SU-DHL-6 (cell line): ENCODE measurements at regions not wholly inside any gene's neighbourhood (a gene's known extent, or its start where the extent isn't known, plus 50 kb on each side); places are given as distances from the start of the nearest gene placed in this dataset.

ENCODE experiments used
- H2AFZ ChIP-seq: fragments of 200-600 bp; sonication (generic); 2 replicates; pipeline ENCODE4 v1.6.1; 2014; ENCODE audit warnings: low read depth, mild to moderate bottlenecking, moderate library complexity, mixed read lengths, antibody characterized with exemption, low read length; ENCODE audit not compliant: severe bottlenecking
- H3F3A ChIP-seq: fragments of 200-600 bp; shearing (Covaris generic); 2 replicates; pipeline ENCODE4 v1.6.0; 2016; ENCODE audit warnings: antibody characterized with exemption, mild to moderate bottlenecking; ENCODE audit not compliant: insufficient read depth
- H3K27ac ChIP-seq: fragments of 200-600 bp; sonication (generic); 2 replicates; pipeline ENCODE4 v1.5.1; 2016; ENCODE audit warnings: low read depth, mild to moderate bottlenecking, low read length, moderate library complexity, mixed read lengths
- H3K27me3 ChIP-seq: fragments of 200-600 bp; sonication (generic), shearing (Covaris generic); 2 replicates; pipeline ENCODE4 v1.6.0; 2014; ENCODE audit warnings: mild to moderate bottlenecking, low read length
- H3K36me3 ChIP-seq: fragments of 200-600 bp; sonication (generic); 2 replicates; pipeline ENCODE4 v1.6.1; 2014; ENCODE audit warnings: mild to moderate bottlenecking, low read length, mixed read lengths
- H3K4me2 ChIP-seq: fragments of 300-600, 200-600 bp; shearing (Covaris generic), sonication (generic); 2 replicates; pipeline ENCODE4 v1.6.0; 2014; ENCODE audit warnings: low read length, low read depth, mild to moderate bottlenecking; ENCODE audit not compliant: poor library complexity, severe bottlenecking
- H3K4me3 ChIP-seq: fragments of 200-600 bp; sonication (generic); 2 replicates; pipeline ENCODE4 v1.5.1; 2014; ENCODE audit warnings: antibody characterized with exemption, low read length, mild to moderate bottlenecking, mixed read lengths; ENCODE audit not compliant: insufficient read depth, poor library complexity, severe bottlenecking
- H3K79me2 ChIP-seq: fragments of 200-600 bp; sonication (generic); 2 replicates; pipeline ENCODE4 v1.6.1; 2014; ENCODE audit warnings: mild to moderate bottlenecking, low read length, moderate library complexity; ENCODE audit not compliant: insufficient read depth
- H3K9ac ChIP-seq: fragments of 200-600 bp; sonication (generic); 2 replicates; pipeline ENCODE4 v1.7.0; 2014; ENCODE audit warnings: mild to moderate bottlenecking, low read length
- H3K9me2 ChIP-seq: fragments of 200-600 bp; sonication (generic); replicated peaks from 2 replicates; pipeline ENCODE4 v1.6.1; 2014; ENCODE audit warnings: low read length; ENCODE audit not compliant: insufficient read depth
- H3K9me3 ChIP-seq: fragments of 200-600 bp; sonication (generic); 2 replicates; pipeline ENCODE4 v1.6.1; 2014; ENCODE audit warnings: low read length, mixed read lengths; ENCODE audit not compliant: insufficient read depth
- H4K20me1 ChIP-seq: fragments of 200-600 bp; sonication (generic); 2 replicates; pipeline ENCODE4 v1.6.1; 2014; ENCODE audit warnings: low read depth, mild to moderate bottlenecking, antibody characterized with exemption, low read length, moderate library complexity, mixed read lengths
- EZH2phosphoT487 ChIP-seq: fragments of 200-600 bp; sonication (generic), shearing (Covaris generic); conservative IDR thresholded peaks from 2 replicates; pipeline ENCODE4 v1.6.1; 2018; ENCODE audit warnings: mild to moderate bottlenecking, antibody characterized with exemption, low read length, moderate library complexity, mixed read lengths
- TF ChIP-seq, protein P1 (sequence below): fragments of 200-600 bp; sonication (generic); IDR thresholded peaks from one replicate; pipeline ENCODE4 v1.5.1; 2017; ENCODE audit warnings: antibody characterized with exemption, mild to moderate bottlenecking, low read length, moderate library complexity; ENCODE audit not compliant: insufficient read depth, poor library complexity, severe bottlenecking

DNA sequence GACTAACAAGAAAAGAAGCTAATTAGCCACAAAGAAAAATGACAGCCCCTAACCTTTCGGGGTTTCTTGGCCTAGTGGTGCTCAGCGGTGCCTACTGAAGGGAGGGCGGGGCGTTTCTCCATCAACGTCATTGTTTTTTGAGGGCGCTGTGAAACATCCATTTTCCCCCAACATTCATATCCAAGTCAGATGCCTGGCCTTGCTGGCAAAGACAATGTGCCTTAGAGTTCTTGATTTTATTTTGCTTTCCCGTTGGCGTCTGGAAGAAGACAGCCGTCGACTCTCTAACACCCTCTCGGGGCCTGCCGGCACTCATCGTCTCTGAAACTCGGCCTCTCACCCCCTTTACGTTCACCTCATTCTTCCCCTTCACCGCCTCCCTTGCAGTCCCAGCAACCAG, 154.5 kb downstream of the PHETA1 start:
- peaks cover 34% of the 10 kb centered on the region for H3K79me2 ChIP-seq
- H3K36me3 ChIP-seq: peaks cover 36% of the 10 kb centered on the region
- no peaks in the 10 kb centered on the region for H3K9me2 ChIP-seq
- H3F3A ChIP-seq: peaks cover 16% of the 10 kb centered on the region
- no peaks in the 10 kb centered on the region for H3K9me3 ChIP-seq
- no peak overlapping the region for H2AFZ ChIP-seq
- no peak overlapping the region for H3K9ac ChIP-seq
- H3K27me3 ChIP-seq: no peaks in the 10 kb centered on the region
- H4K20me1 ChIP-seq: no peaks in the 10 kb centered on the region; the same call in 1 of the 2 replicates
- H3K27ac ChIP-seq: no peak overlapping the region
- TF ChIP-seq EZH2phosphoT487: no peak
- TF ChIP-seq, protein P1, sequence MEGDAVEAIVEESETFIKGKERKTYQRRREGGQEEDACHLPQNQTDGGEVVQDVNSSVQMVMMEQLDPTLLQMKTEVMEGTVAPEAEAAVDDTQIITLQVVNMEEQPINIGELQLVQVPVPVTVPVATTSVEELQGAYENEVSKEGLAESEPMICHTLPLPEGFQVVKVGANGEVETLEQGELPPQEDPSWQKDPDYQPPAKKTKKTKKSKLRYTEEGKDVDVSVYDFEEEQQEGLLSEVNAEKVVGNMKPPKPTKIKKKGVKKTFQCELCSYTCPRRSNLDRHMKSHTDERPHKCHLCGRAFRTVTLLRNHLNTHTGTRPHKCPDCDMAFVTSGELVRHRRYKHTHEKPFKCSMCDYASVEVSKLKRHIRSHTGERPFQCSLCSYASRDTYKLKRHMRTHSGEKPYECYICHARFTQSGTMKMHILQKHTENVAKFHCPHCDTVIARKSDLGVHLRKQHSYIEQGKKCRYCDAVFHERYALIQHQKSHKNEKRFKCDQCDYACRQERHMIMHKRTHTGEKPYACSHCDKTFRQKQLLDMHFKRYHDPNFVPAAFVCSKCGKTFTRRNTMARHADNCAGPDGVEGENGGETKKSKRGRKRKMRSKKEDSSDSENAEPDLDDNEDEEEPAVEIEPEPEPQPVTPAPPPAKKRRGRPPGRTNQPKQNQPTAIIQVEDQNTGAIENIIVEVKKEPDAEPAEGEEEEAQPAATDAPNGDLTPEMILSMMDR: no peak
- H3K4me3 ChIP-seq: no peak overlapping the region
- no peak overlapping the region for H3K4me2 ChIP-seq

- H3K9ac ChIP-seq: no peak overlapping the region
- peaks cover 15% of the 10 kb centered on the region for H3F3A ChIP-seq
- peaks cover 31% of the 10 kb centered on the region for H3K36me3 ChIP-seq
- TF ChIP-seq, protein P1: no peak
- TF ChIP-seq EZH2phosphoT487: no peak
- no peaks in the 10 kb centered on the region; the same call in 1 of the 2 replicates for H4K20me1 ChIP-seq
- no peaks in the 10 kb centered on the region for H3K9me2 ChIP-seq
- peaks cover 43% of the 10 kb centered on the region for H3K79me2 ChIP-seq
- H3K4me3 ChIP-seq: no peak overlapping the region
- H3K4me2 ChIP-seq: no peak overlapping the region
- no peaks in the 10 kb centered on the region for H3K27me3 ChIP-seq
- no peak overlapping the region for H2AFZ ChIP-seq
- H3K27ac ChIP-seq: no peak overlapping the region
- no peaks in the 10 kb centered on the region for H3K9me3 ChIP-seq
Observed at GRCh38 chr12:111213561-111213960, 155.3 kb downstream of the PHETA1 start.

GRCh38 chr12:111212814-111213456, 156.0 kb downstream of the PHETA1 start:
- no peaks in the 10 kb centered on the region for H3K9me3 ChIP-seq
- no peak overlapping the region for H3K9ac ChIP-seq
- H3K4me2 ChIP-seq: no peak overlapping the region
- no peak for TF ChIP-seq EZH2phosphoT487
- TF ChIP-seq, protein P1: no peak
- peaks cover 31% of the 10 kb centered on the region for H3K36me3 ChIP-seq
- H3K27me3 ChIP-seq: no peaks in the 10 kb centered on the region
- H3K79me2 ChIP-seq: peaks cover 49% of the 10 kb centered on the region
- H2AFZ ChIP-seq: no peak overlapping the region
- no peak overlapping the region for H3K4me3 ChIP-seq
- H3K9me2 ChIP-seq: no peaks in the 10 kb centered on the region
- H4K20me1 ChIP-seq: no peaks in the 10 kb centered on the region; the same call in 1 of the 2 replicates
- H3F3A ChIP-seq: peaks cover 19% of the 10 kb centered on the region
- H3K27ac ChIP-seq: no peak overlapping the region
